NB4 (cell line): ENCODE measurements at regions not wholly inside any gene's neighbourhood (a gene's known extent, or its start where the extent isn't known, plus 50 kb on each side); places are given as distances from the start of the nearest gene placed in this dataset.

ENCODE experiments used
- DNase-seq: peaks from one replicate; pipeline ENCODE4 v3.0.0; 2010; ENCODE audit warnings: low read depth
- H3K4me3 ChIP-seq: one replicate; pipeline ENCODE4 v1.5.1; 2011; ENCODE audit warnings: mild to moderate bottlenecking, low read depth, low read length, moderate library complexity
- MYC ChIP-seq: IDR thresholded peaks from 2 replicates; pipeline ENCODE4 v1.6.1; 2011; ENCODE audit warnings: low read depth, low read length
- POLR2A ChIP-seq: IDR thresholded peaks from 2 replicates; pipeline ENCODE4 v1.6.1; 2011; ENCODE audit warnings: mild to moderate bottlenecking; ENCODE audit not compliant: insufficient read length; ENCODE audit errors: extremely low read depth
- TF ChIP-seq, protein P1 (sequence below): IDR thresholded peaks from one replicate; pipeline ENCODE4 v1.5.1; 2012; ENCODE audit warnings: low read depth, low read length
- TF ChIP-seq, protein P2 (sequence below): IDR thresholded peaks from 2 replicates; pipeline ENCODE4 v1.6.1; 2011; ENCODE audit warnings: low read depth, low read length

DNA sequence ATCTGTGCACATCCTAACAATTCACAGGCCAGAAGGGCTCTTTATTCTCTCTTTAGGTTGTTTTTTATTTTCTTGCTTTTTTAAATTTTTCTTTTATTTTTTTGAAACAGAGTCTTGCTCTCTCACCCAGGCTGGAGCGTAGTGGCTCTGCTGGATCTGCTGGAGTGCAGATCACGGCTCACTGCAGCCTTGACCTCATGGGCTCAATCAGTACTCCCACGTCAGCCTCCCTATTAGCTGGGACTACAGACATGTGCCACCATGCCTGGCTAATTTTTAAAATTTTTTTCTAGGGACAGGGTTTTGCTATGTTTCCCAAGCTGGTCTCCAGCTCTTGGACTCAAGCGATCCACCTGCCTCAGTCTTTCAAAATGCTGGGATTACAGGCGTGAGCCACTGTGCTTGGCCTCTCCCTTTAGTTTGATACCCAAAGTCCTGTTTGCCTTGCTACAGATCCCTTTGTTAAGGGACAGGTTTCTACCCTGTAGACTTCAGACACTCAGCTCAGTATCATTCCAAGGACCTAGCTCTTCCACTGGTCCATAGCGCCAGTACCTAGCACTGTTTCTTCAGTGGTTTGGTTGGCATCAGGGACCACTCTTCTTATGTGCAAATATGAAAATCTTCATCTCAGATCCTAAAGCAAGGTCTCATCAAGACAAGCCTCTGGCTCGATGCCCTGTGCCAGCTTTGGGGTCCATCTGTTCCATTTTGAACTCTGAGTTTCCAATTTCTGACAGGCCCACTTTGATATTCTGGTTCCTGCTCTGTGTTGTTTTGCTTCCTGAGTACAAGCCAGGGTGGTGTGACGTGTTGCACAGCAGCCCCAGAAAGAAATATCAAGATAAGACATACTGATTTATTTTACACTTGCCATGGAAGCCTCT is 211.7 kb downstream of the FAT3 start:
- DNase-seq: no peak
- no peak overlapping the region for H3K4me3 ChIP-seq
- TF ChIP-seq, protein P1, sequence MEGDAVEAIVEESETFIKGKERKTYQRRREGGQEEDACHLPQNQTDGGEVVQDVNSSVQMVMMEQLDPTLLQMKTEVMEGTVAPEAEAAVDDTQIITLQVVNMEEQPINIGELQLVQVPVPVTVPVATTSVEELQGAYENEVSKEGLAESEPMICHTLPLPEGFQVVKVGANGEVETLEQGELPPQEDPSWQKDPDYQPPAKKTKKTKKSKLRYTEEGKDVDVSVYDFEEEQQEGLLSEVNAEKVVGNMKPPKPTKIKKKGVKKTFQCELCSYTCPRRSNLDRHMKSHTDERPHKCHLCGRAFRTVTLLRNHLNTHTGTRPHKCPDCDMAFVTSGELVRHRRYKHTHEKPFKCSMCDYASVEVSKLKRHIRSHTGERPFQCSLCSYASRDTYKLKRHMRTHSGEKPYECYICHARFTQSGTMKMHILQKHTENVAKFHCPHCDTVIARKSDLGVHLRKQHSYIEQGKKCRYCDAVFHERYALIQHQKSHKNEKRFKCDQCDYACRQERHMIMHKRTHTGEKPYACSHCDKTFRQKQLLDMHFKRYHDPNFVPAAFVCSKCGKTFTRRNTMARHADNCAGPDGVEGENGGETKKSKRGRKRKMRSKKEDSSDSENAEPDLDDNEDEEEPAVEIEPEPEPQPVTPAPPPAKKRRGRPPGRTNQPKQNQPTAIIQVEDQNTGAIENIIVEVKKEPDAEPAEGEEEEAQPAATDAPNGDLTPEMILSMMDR: no peak
- no peak for TF ChIP-seq MYC
- TF ChIP-seq POLR2A: no peak
- TF ChIP-seq, protein P2, sequence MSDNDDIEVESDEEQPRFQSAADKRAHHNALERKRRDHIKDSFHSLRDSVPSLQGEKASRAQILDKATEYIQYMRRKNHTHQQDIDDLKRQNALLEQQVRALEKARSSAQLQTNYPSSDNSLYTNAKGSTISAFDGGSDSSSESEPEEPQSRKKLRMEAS: no peak

DNA sequence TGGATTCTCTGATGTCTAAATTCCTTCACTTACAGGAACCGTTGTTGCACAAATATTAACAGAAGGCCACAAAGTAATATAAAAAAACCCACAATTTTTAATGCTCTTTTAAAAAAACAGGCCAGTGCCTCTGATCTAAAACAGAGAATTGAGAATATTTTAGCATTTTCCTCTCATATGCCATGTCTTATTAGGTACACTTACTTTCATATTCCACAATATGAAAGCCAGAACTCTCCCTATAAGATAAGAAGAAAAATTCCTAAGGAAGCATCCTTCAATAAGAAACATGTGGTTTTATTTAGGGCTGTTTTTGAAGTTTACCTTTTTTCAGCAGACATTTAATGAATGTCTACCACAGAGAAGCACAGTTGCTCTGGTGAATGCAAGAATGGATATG is 214.5 kb downstream of the FAT3 start:
- DNase-seq: no peak
- no peak overlapping the region for H3K4me3 ChIP-seq
- no peak for TF ChIP-seq MYC
- no peak for TF ChIP-seq POLR2A
- TF ChIP-seq, protein P1: no peak
- TF ChIP-seq, protein P2: no peak

DNA sequence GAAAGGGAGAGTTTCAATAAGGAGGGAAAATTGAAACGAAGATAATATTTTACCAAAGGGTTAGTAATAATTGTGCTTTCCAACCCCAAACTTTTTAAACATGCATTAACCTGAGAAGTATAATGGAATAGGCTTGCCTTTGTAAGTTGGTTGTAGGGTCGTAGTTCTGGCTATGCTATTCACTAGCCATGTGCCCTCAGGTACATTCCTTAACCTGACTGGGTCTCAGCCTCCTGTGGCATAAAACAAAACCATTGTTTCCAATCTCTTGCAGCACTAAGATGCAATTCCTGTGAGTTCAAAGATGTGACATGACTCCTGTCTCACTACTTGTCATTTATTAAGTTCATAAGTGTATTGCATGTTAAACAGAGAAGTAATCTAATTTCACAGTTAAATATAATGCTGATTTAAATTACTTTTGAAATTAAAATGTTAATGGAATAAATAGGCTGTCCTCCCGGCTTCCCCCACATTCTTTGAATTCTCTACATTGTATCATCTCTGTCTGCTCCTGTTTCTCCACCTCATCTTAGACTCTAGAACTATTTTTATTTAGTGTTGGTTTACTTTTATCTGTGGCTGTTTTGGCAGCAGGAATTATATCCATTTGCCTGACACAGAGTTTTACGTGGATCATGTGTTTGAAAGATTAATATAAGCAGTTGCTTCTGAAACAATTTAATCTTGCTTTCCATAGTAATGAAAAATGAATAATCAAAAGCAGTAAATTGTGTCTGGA is 216.3 kb downstream of the FAT3 start:
- TF ChIP-seq, protein P2: no peak
- TF ChIP-seq POLR2A (no peak), MYC (no peak)
- TF ChIP-seq, protein P1: no peak
- no peak for DNase-seq
- H3K4me3 ChIP-seq: no peak overlapping the region

DNA sequence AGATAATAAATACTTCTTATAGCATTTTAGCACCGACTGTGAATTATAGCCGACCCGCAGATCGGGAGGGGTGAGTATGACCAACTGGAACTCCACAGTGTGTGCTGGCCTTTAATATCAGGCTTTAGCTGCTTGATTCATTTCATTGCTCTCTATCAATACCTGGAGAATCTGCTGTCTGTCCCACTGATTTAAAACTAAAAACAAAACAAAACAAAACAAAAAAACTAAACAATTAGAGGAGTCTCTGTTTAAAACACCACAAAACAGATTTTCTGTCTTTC is 216.8 kb downstream of the FAT3 start:
- TF ChIP-seq, protein P2: no peak
- TF ChIP-seq POLR2A (no peak), MYC (no peak)
- TF ChIP-seq, protein P1: no peak
- DNase-seq: no peak

DNA sequence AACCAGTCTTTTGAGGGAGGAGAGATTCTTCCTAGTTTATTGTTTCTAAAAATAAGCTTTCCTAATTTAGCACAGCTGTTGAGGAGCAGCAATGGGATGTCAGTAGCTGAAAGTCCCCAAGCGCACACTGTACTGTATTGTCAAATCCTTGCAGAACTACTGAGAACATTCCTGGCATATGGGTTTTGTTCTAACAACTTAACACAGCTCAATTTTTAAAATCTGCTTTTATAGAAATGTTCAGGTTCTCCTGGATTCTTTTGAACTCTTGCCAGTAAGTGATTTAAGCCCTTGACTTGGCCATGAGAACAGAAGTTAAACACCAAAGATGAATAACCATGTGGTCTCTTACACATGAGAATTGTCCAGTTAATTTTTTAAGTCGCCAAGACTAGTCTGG is 218.6 kb downstream of the FAT3 start:
- TF ChIP-seq POLR2A (no peak), MYC (no peak)
- TF ChIP-seq, protein P2: no peak
- TF ChIP-seq, protein P1: no peak
- DNase-seq: no peak
- no peak overlapping the region for H3K4me3 ChIP-seq

More for the DNA sequence above, 216.8 kb downstream of the FAT3 start:
- no peak overlapping the region for H3K4me3 ChIP-seq
